ENCODE measurements at regions not wholly inside any gene's neighbourhood (a gene's known extent, or its start where the extent isn't known, plus 50 kb on each side); places are given as distances from the start of the nearest gene placed in this dataset.

DNA sequence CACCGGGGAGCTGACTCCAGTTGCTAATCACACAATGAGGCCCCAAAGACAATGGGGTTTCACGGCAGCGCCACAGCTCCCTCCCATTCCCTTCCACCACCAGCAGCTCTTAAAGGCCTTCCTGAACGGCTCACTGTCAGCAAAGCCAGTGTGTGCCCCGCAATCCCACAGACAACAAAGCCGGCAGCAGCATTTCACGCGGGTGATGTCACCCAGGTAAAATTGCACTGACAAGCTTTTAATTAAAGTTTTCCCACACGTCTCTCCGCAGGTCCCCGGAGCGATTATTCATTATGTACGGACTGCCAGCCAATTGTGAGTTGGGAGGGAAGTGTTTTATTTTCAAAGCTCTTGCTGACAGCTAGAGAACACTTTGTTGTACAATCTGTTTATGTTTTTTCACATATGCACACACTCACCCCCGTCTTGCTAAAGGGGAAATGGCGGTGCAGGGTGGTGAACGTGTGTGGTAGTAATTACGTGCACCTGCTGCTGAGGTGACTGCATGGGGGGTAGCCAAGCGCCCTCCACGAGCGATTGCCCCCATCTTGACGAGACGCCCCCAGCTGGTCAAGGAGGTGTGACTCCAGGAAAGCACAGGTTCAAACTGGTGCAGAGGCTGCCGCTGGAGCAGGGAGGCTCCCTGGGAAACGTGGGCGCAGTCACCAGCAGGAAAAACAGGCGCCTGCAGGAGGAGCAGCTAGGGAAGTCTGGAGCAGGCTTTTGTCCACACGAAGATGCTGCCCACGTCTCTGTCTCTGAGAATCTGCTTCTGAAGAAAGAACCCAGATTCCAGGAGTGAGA lies 65.0 kb downstream of the IRX2 start:
- DNase-seq (ENCODE audit: low spot score): no peak
- in situ Hi-C loops (cut with MboI; ENCODE audit: low pct_unique_long_range_greater_than_20kb, low sequenced_read_pairs, unreplicated experiment): no loop called here
- no peak for TF ChIP-seq CTCF (IDR thresholded peaks at IDR 0.05; ENCODE audit: extremely low read depth, insufficient read depth, missing control alignments)

DNA sequence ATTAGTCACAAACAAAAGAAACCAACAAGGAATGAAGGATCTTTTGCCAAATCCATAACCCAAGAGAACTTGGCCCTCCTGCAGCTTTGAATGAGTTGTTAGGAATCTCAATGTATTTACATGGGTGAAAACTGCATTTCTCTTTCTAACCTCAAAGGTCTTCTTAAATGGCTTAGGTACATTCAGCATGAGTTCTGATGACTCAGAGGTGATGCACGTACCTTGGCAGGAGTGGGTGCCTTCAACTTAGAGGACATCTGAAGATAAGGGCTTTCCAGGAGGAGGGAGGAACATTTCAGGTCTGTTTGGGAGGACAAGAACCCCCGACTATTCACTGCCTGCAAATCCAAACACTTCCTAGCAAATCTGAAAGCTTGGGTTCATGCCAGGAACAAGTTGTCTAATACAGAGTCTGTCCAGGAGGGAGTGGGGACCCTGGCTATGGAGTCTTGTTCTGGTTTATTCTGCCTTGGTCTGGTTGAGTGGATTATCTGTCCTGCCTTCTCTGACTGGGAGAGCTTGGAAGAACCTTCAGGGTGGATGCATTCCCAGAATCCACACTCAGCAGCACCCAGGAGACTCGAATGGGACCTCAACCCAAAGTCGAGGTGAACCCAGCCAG lies 65.7 kb downstream of the IRX2 start:
- in situ Hi-C loops (cut with MboI; ENCODE audit: low pct_unique_long_range_greater_than_20kb, low sequenced_read_pairs, unreplicated experiment): no loop called here
- TF ChIP-seq CTCF (IDR thresholded peaks at IDR 0.05; ENCODE audit: extremely low read depth, insufficient read depth, missing control alignments): no peak
- DNase-seq (ENCODE audit: low spot score): no peak

DNA sequence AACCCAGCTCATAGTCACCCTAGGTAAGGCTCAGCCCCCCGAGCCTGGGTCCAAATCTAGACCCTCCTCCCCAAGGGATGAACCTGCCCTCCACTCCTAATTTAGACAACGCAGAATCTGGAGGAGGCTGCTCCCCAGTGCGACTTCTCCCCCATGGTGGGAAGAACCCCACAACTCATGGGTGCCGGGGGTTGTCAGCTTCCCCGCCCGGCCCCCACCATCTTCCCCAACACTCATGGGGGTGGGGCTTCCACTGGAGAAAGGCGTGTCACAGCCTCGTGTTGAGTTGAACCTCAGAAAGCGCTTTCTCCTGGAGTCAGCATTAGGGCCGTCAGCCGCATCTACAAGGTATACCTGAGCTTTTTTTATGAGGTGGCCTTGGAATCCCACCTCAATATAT lies 66.9 kb downstream of the IRX2 start:
- no peak for DNase-seq (ENCODE audit: low spot score)
- no peak for TF ChIP-seq CTCF (IDR thresholded peaks at IDR 0.05; ENCODE audit: extremely low read depth, insufficient read depth, missing control alignments)
- in situ Hi-C loops (cut with MboI; ENCODE audit: low pct_unique_long_range_greater_than_20kb, low sequenced_read_pairs, unreplicated experiment): no loop called here

GRCh38 chr5:2683720-2684119 lies 67.8 kb downstream of the IRX2 start:
- TF ChIP-seq CTCF (IDR thresholded peaks at IDR 0.05; ENCODE audit: extremely low read depth, insufficient read depth, missing control alignments): no peak
- in situ Hi-C loops (cut with MboI; ENCODE audit: low pct_unique_long_range_greater_than_20kb, low sequenced_read_pairs, unreplicated experiment): no loop called here
- DNase-seq (ENCODE audit: low spot score): no peak

DNA sequence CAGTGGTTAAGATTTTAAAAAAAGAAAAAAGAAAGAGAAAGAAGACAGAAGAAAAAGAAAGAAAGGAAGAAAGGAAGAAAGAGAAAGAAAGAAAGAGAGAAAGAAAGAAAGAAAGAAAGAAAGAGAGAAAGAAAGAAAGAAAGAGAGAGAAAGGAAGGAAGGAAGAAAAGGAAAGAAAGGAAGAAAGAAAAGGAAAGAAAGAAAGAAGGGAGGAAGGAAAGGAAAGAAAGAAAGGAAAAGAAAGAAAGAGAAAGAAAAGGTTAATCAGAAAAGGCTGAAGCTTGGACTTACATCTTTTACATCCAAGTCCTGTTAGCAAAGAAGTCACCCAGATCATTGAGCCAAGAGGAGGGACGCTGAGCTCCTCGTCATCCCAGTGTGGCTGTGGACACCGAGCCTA lies 70.0 kb downstream of the IRX2 start:
- TF ChIP-seq CTCF (IDR thresholded peaks at IDR 0.05; ENCODE audit: extremely low read depth, insufficient read depth, missing control alignments): no peak
- in situ Hi-C loops (cut with MboI; ENCODE audit: low pct_unique_long_range_greater_than_20kb, low sequenced_read_pairs, unreplicated experiment): no loop called here
- no peak for DNase-seq (ENCODE audit: low spot score)

DNA sequence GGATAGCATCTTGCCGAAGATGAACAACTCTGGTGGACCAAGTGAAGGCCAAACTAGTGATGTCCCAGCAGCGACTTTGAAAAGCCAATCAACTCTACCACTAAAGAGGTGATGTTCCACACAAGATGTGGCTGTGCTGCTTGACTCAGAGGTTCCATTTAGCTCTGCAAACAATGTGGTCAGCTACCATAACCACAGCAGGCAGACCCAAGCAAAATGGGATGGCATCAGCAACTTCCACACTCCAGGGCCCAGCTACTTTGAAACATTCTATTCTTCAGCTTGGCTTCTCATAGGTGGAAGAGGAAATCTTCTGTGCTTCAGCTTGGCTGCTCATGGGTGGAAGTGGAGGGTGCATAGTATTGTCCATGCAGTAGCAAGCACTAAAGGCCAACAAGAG lies 70.5 kb downstream of the IRX2 start:
- DNase-seq (ENCODE audit: low spot score): no peak
- TF ChIP-seq CTCF (IDR thresholded peaks at IDR 0.05; ENCODE audit: extremely low read depth, insufficient read depth, missing control alignments): no peak
- in situ Hi-C loops (cut with MboI; ENCODE audit: low pct_unique_long_range_greater_than_20kb, low sequenced_read_pairs, unreplicated experiment): no loop called here

Data from GM13977 (cell line).